SK-N-SH (cell line): ENCODE measurements at regions not wholly inside any gene's neighbourhood (a gene's known extent, or its start where the extent isn't known, plus 50 kb on each side); places are given as distances from the start of the nearest gene placed in this dataset.

ENCODE experiments used
- CTCF ChIA-PET: fragments of 300-600, 350-600 bp; formaldehyde crosslinking; extraction: SDS; loops from one replicate; lab custom pipeline; 2021; lab: Yijun Ruan, JAX
- POLR2A ChIA-PET: fragments of 350-600 bp; sonication (Branson Sonifier 250); formaldehyde crosslinking; extraction: SDS; loops from one replicate; lab custom pipeline; 2020; ENCODE audit warnings: antibody characterized with exemption, inconsistent platforms; lab: Yijun Ruan, JAX
- DNase-seq: peaks from one replicate; pipeline ENCODE4 v3.0.0; 2012
- H2AFZ ChIP-seq: fragments of 200-600 bp; sonication (generic); 2 replicates; pipeline ENCODE4 v1.8.1; 2016; ENCODE audit warnings: antibody characterized with exemption, mild to moderate bottlenecking, low read depth
- H3F3A ChIP-seq: fragments of 200-600 bp; sonication (generic); replicated peaks from 2 replicates; pipeline ENCODE3; 2016; ENCODE audit warnings: antibody characterized with exemption, mild to moderate bottlenecking; ENCODE audit not compliant: insufficient read depth
- H3K27ac ChIP-seq, 2 experiments: fragments of 200-500 bp in 1 of 2; fragments of 200-600 bp in 1 of 2; sonication (Bioruptor generic) in 1 of 2; sonication (generic), shearing (Covaris generic) in 1 of 2; 2 replicates each; pipeline versions ENCODE4 v1.5.1 to v1.6.1; 2014 to 2016; ENCODE audit warnings: low read depth in 2 of 2, inconsistent platforms in 1 of 2, low read length in 1 of 2, mild to moderate bottlenecking in 1 of 2, mixed read lengths in 1 of 2
- H3K27me3 ChIP-seq: fragments of 200-600 bp; sonication (generic), shearing (Covaris generic); 2 replicates; pipeline ENCODE4 v1.6.1; 2016; ENCODE audit warnings: mixed run types; ENCODE audit not compliant: insufficient read depth
- H3K36me3 ChIP-seq, 2 experiments: fragments of 200-500 bp in 1 of 2; fragments of 200-600 bp in 1 of 2; sonication (Bioruptor generic) in 1 of 2; sonication (generic) in 1 of 2; replicated peaks in 1 of 2; 2 replicates each; pipeline versions ENCODE3 to v1.5.1; 2014 to 2016; ENCODE audit warnings: low read length in 1 of 2, mild to moderate bottlenecking in 1 of 2; ENCODE audit not compliant: insufficient read depth in 2 of 2, control insufficient read depth in 1 of 2
- H3K4me1 ChIP-seq, 2 experiments: fragments of 200-500 bp in 1 of 2; fragments of 200-600 bp in 1 of 2; sonication (Bioruptor generic) in 1 of 2; sonication (generic), shearing (Covaris generic) in 1 of 2; 2 replicates each; pipeline versions ENCODE4 v1.5.1 to v1.6.1; 2014 to 2016; ENCODE audit warnings: low read depth in 1 of 2, low read length in 1 of 2, mixed run types in 1 of 2; ENCODE audit not compliant: insufficient read depth in 2 of 2, control insufficient read depth in 1 of 2
- H3K4me2 ChIP-seq: fragments of 200-600 bp; sonication (generic), shearing (Covaris generic); 2 replicates; pipeline ENCODE4 v1.6.1; 2017; ENCODE audit warnings: mixed run types
- H3K4me3 ChIP-seq, 2 experiments: fragments of 200-500 bp in 1 of 2; fragments of 200-600 bp in 1 of 2; sonication (Bioruptor generic) in 1 of 2; sonication (generic), shearing (Covaris generic) in 1 of 2; 2 replicates each; pipeline versions ENCODE4 v1.5.1 to v1.8.1; 2014 to 2016; ENCODE audit warnings: low read depth in 2 of 2, inconsistent platforms in 1 of 2, low read length in 1 of 2, mild to moderate bottlenecking in 1 of 2, mixed read lengths in 1 of 2, moderate library complexity in 1 of 2
- H3K79me2 ChIP-seq: fragments of 200-600 bp; sonication (generic); 2 replicates; pipeline ENCODE4 v1.8.1; 2017; ENCODE audit warnings: mild to moderate bottlenecking; ENCODE audit not compliant: insufficient read depth
- H3K9ac ChIP-seq: fragments of 200-600 bp; sonication (generic); 2 replicates; pipeline ENCODE4 v1.6.1; 2017; ENCODE audit warnings: mixed run types
- H3K9me2 ChIP-seq: fragments of 200-600 bp; sonication (generic); 2 replicates; pipeline ENCODE4 v1.6.1; 2017; ENCODE audit warnings: mixed run types
- H3K9me3 ChIP-seq: fragments of 200-600 bp; sonication (generic); 2 replicates; pipeline ENCODE4 v1.6.1; 2017; ENCODE audit warnings: mixed run types, mild to moderate bottlenecking, moderate library complexity
- H4K20me1 ChIP-seq: fragments of 200-600 bp; sonication (generic); 2 replicates; pipeline ENCODE4 v1.6.1; 2017; ENCODE audit warnings: mild to moderate bottlenecking, mixed run types; ENCODE audit not compliant: insufficient read depth
- EP300 ChIP-seq, 2 experiments: IDR thresholded peaks; 2 replicates each; pipeline versions ENCODE4 v1.4.0 to v1.6.1; 2012; ENCODE audit warnings: borderline replicate concordance in 1 of 2, low read depth in 1 of 2, low read length in 1 of 2
- FOSL2 ChIP-seq: IDR thresholded peaks from 2 replicates; pipeline ENCODE4 v1.4.0; 2012; ENCODE audit warnings: low read depth, mild to moderate bottlenecking, moderate library complexity, borderline replicate concordance
- FOXJ3 ChIP-seq: sonication (generic); formaldehyde crosslinking; IDR thresholded peaks from 2 replicates; pipeline ENCODE4 v1.5.1; 2020; ENCODE audit warnings: mild to moderate bottlenecking, missing genetic modification reagents
- GABPA ChIP-seq: IDR thresholded peaks from 2 replicates; pipeline ENCODE4 v1.4.0; 2012; ENCODE audit warnings: low read depth, mild to moderate bottlenecking
- JUND ChIP-seq: IDR thresholded peaks from 2 replicates; pipeline ENCODE4 v1.4.0; 2012
- MAX ChIP-seq: IDR thresholded peaks from 2 replicates; pipeline ENCODE4 v1.4.0; 2012; ENCODE audit warnings: low read depth
- MEF2A ChIP-seq: IDR thresholded peaks from 2 replicates; pipeline ENCODE4 v1.4.0; 2012; ENCODE audit warnings: low read depth, borderline replicate concordance
- NRF1 ChIP-seq: IDR thresholded peaks from 2 replicates; pipeline ENCODE4 v1.6.1; 2012; ENCODE audit warnings: low read depth, mild to moderate bottlenecking, low read length
- PBX3 ChIP-seq: IDR thresholded peaks from 2 replicates; pipeline ENCODE4; 2012
- REST ChIP-seq: IDR thresholded peaks from 2 replicates; pipeline ENCODE4 v1.6.1; 2012; ENCODE audit warnings: mild to moderate bottlenecking, low read depth, low read length, moderate library complexity
- RFX5 ChIP-seq: IDR thresholded peaks from 2 replicates; pipeline ENCODE4 v1.6.1; 2012; ENCODE audit warnings: mild to moderate bottlenecking, improper control_type of control experiment, low read length
- SIN3A ChIP-seq: IDR thresholded peaks from 2 replicates; pipeline ENCODE4 v1.6.1; 2012; ENCODE audit warnings: low read depth, mild to moderate bottlenecking, low read length, moderate library complexity, borderline replicate concordance
- SMC3 ChIP-seq: IDR thresholded peaks from 2 replicates; pipeline ENCODE4 v1.6.1; 2012; ENCODE audit warnings: low read depth, low read length, improper control_type of control experiment
- TAF1 ChIP-seq: IDR thresholded peaks from 2 replicates; pipeline ENCODE4 v1.6.1; 2012; ENCODE audit warnings: low read depth, mild to moderate bottlenecking, low read length, moderate library complexity, borderline replicate concordance
- TEAD4 ChIP-seq: IDR thresholded peaks from 2 replicates; pipeline ENCODE4 v1.4.0; 2012; ENCODE audit warnings: mild to moderate bottlenecking, borderline replicate concordance; ENCODE audit not compliant: insufficient read depth
- YY1 ChIP-seq: IDR thresholded peaks from 2 replicates; pipeline ENCODE4 v1.4.0; 2012; ENCODE audit warnings: low read depth, mild to moderate bottlenecking
- ZBTB33 ChIP-seq: IDR thresholded peaks from 2 replicates; pipeline ENCODE4 v1.4.0; 2012; ENCODE audit warnings: low read depth, borderline replicate concordance
- WGBS: methylation state at CpG from one replicate; pipeline ENCODE4 v1.1.6; 2017; ENCODE audit warnings: low lambda C conversion rate; 5-methylcytosine and 5-hydroxymethylcytosine counted together
- TF ChIP-seq, protein P1 (sequence below): fragments of 200-600 bp; sonication (generic); IDR thresholded peaks from 2 replicates; pipeline ENCODE4 v1.6.1; 2017; ENCODE audit warnings: antibody characterized with exemption, mild to moderate bottlenecking, moderate library complexity
- TF ChIP-seq, protein P2 (sequence below): IDR thresholded peaks from 2 replicates; pipeline ENCODE4 v1.4.0; 2012; ENCODE audit warnings: low read depth, borderline replicate concordance
- TF ChIP-seq, protein P3 (sequence below): fragments of 150-350 bp; IDR thresholded peaks from 2 replicates; pipeline ENCODE4 v1.6.1; 2016; ENCODE audit warnings: mild to moderate bottlenecking, low read depth, low read length

DNA sequence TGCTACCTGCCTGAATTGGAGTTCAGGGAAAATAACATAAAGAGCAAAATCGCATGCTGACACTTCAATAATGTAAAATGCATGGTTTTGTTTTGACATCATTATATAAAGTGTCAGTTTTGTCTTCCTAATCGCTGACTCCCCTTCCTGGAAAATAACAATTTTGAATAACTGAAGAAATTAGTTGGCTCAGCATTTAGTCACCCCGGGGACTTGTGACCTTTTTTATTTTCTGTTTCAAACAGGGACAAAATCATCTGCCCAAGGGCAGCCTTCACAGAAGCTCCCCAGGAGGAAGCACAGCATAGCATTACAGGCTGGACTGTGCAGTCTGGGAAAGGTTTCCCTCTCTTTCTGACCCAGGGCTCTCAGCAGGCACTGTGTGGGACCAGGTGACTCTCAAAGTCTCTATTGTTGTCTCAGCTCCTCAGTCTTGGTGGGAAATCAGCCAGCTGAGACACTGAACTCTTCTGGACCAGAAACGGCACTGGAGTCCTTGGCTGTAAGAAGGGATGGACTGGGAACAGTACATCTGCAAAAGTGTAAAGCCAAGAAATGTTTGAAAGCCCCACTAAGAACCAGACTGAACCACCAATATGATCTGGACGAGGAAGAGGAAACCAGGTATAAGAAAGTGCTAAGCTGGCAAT, 671.3 kb upstream of the KLF4 start:
- no peaks in the 10 kb centered on the region for H3K36me3 ChIP-seq
- 21% methylated on average over 5 of the region's 5 CpGs for WGBS
- H4K20me1 ChIP-seq: no peaks in the 10 kb centered on the region
- TF ChIP-seq TEAD4 (no peak), SIN3A (no peak), NRF1 (no peak), EP300 (IDR thresholded peaks at IDR 0.05; ENCODE audit: borderline replicate concordance in 1 of 2, low read depth in 1 of 2, low read length in 1 of 2) (no peak), TAF1 (no peak), MAX (no peak), MEF2A (no peak), SMC3 (no peak), FOXJ3 (CRISPR knock-in tag) (no peak), REST (no peak), PBX3 (no peak), GABPA (no peak), JUND (no peak), RFX5 (no peak), FOSL2 (no peak), YY1 (no peak), ZBTB33 (no peak)
- TF ChIP-seq, protein P1, sequence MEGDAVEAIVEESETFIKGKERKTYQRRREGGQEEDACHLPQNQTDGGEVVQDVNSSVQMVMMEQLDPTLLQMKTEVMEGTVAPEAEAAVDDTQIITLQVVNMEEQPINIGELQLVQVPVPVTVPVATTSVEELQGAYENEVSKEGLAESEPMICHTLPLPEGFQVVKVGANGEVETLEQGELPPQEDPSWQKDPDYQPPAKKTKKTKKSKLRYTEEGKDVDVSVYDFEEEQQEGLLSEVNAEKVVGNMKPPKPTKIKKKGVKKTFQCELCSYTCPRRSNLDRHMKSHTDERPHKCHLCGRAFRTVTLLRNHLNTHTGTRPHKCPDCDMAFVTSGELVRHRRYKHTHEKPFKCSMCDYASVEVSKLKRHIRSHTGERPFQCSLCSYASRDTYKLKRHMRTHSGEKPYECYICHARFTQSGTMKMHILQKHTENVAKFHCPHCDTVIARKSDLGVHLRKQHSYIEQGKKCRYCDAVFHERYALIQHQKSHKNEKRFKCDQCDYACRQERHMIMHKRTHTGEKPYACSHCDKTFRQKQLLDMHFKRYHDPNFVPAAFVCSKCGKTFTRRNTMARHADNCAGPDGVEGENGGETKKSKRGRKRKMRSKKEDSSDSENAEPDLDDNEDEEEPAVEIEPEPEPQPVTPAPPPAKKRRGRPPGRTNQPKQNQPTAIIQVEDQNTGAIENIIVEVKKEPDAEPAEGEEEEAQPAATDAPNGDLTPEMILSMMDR: no peak
- TF ChIP-seq, protein P2, sequence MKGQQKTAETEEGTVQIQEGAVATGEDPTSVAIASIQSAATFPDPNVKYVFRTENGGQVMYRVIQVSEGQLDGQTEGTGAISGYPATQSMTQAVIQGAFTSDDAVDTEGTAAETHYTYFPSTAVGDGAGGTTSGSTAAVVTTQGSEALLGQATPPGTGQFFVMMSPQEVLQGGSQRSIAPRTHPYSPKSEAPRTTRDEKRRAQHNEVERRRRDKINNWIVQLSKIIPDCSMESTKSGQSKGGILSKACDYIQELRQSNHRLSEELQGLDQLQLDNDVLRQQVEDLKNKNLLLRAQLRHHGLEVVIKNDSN: no peak
- TF ChIP-seq, protein P3, sequence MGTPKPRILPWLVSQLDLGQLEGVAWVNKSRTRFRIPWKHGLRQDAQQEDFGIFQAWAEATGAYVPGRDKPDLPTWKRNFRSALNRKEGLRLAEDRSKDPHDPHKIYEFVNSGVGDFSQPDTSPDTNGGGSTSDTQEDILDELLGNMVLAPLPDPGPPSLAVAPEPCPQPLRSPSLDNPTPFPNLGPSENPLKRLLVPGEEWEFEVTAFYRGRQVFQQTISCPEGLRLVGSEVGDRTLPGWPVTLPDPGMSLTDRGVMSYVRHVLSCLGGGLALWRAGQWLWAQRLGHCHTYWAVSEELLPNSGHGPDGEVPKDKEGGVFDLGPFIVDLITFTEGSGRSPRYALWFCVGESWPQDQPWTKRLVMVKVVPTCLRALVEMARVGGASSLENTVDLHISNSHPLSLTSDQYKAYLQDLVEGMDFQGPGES: no peak
- no peak overlapping the region for H3K9ac ChIP-seq
- no peaks in the 10 kb centered on the region for H3K4me1 ChIP-seq
- no peak overlapping the region for H3K4me3 ChIP-seq
- H3K4me2 ChIP-seq: no peak overlapping the region
- no peak overlapping the region for H3K27ac ChIP-seq
- no peak overlapping the region for H2AFZ ChIP-seq
- H3K27me3 ChIP-seq: peaks cover 29% of the 10 kb centered on the region
- no peaks in the 10 kb centered on the region for H3F3A ChIP-seq
- H3K9me2 ChIP-seq: no peaks in the 10 kb centered on the region
- ChIA-PET CTCF (no interaction called here), POLR2A (no interaction called here)
- H3K9me3 ChIP-seq: no peaks in the 10 kb centered on the region
- no peak for DNase-seq
- H3K79me2 ChIP-seq: no peaks in the 10 kb centered on the region
